Neural cell (in vitro differentiated cells): ENCODE measurements at regions not wholly inside any gene's neighbourhood (a gene's known extent, or its start where the extent isn't known, plus 50 kb on each side); places are given as distances from the start of the nearest gene placed in this dataset.

Source experiments
- H2AFZ ChIP-seq: fragments of 200-600, 300-800 bp; sonication (generic), shearing (Covaris generic); 2 replicates; pipeline ENCODE4 v1.6.0; 2014; ENCODE audit warnings: low read depth, mild to moderate bottlenecking, antibody characterized with exemption, low read length, moderate library complexity
- H3F3A ChIP-seq: fragments of 200-600 bp; shearing (Covaris generic); 2 replicates; pipeline ENCODE4 v1.6.1; 2016; ENCODE audit warnings: mild to moderate bottlenecking, moderate library complexity, mixed read lengths, antibody characterized with exemption, low read length; ENCODE audit not compliant: insufficient read depth, poor library complexity, severe bottlenecking
- H3K27ac ChIP-seq: fragments of 200-600, 300-800 bp; sonication (generic), shearing (Covaris generic); 2 replicates; pipeline ENCODE4 v1.5.1; 2014; ENCODE audit warnings: mild to moderate bottlenecking, low read length, moderate library complexity
- H3K27me3 ChIP-seq: fragments of 300-800, 200-600 bp; sonication (generic), shearing (Covaris generic); 2 replicates; pipeline ENCODE4 v1.6.0; 2014; ENCODE audit warnings: mild to moderate bottlenecking, low read depth, low read length, moderate library complexity; ENCODE audit not compliant: insufficient read depth
- H3K36me3 ChIP-seq: fragments of 300-800, 200-600 bp; sonication (generic), shearing (Covaris generic); 2 replicates; pipeline ENCODE4 v1.5.1; 2014; ENCODE audit warnings: mild to moderate bottlenecking, antibody characterized with exemption, low read length, moderate library complexity; ENCODE audit not compliant: insufficient read depth
- H3K4me2 ChIP-seq: fragments of 300-800, 200-600 bp; sonication (generic), shearing (Covaris generic); 2 replicates; pipeline ENCODE4 v1.6.0; 2014; ENCODE audit warnings: mild to moderate bottlenecking, low read length
- H3K4me3 ChIP-seq: fragments of 300-800, 200-600 bp; sonication (generic), shearing (Covaris generic); 2 replicates; pipeline ENCODE4 v1.5.1; 2014; ENCODE audit warnings: mild to moderate bottlenecking, low read length, moderate library complexity
- H3K79me2 ChIP-seq: fragments of 200-600 bp; shearing (Covaris generic); replicated peaks from 2 replicates; pipeline ENCODE4 v1.6.0; 2014; ENCODE audit warnings: mild to moderate bottlenecking, low read length, moderate library complexity; ENCODE audit not compliant: insufficient read depth
- H3K9ac ChIP-seq: fragments of 300-800, 200-600 bp; sonication (generic), shearing (Covaris generic); 2 replicates; pipeline ENCODE4 v1.6.1; 2016; ENCODE audit warnings: mild to moderate bottlenecking, low read length, mixed read lengths
- H3K9me2 ChIP-seq: fragments of 200-600 bp; shearing (Covaris generic); 2 replicates; pipeline ENCODE4 v1.6.1; 2016; ENCODE audit warnings: mild to moderate bottlenecking, low read length, mixed read lengths; ENCODE audit not compliant: insufficient read depth
- H3K9me3 ChIP-seq: fragments of 200-600, 300-800 bp; sonication (generic), shearing (Covaris generic); 2 replicates; pipeline ENCODE4 v1.6.1; 2016; ENCODE audit warnings: mild to moderate bottlenecking, mixed run types, low read length, moderate library complexity, mixed read lengths
- H4K20me1 ChIP-seq: fragments of 200-600 bp; shearing (Covaris generic); 2 replicates; pipeline ENCODE4 v1.6.1; 2016; ENCODE audit warnings: mild to moderate bottlenecking, mixed run types; ENCODE audit not compliant: insufficient read depth
- CTCF ChIP-seq: fragments of 450-650 bp; IDR thresholded peaks from 2 replicates; pipeline ENCODE4 v1.5.1; 2014; ENCODE audit warnings: antibody characterized with exemption, mild to moderate bottlenecking, moderate library complexity; ENCODE audit not compliant: poor library complexity, severe bottlenecking
- EP300 ChIP-seq: fragments of 450-650 bp; conservative IDR thresholded peaks from 2 replicates; pipeline ENCODE4 v1.6.1; 2014; ENCODE audit warnings: antibody characterized with exemption, mild to moderate bottlenecking, moderate library complexity; ENCODE audit not compliant: poor library complexity, severe bottlenecking
- EZH2 ChIP-seq: fragments of 200-600, 300-800 bp; shearing (Covaris generic), sonication (generic); IDR thresholded peaks from 2 replicates; pipeline ENCODE4 v1.6.1; 2014; ENCODE audit warnings: antibody characterized with exemption, low read length, borderline replicate concordance, mild to moderate bottlenecking; ENCODE audit not compliant: insufficient read depth, poor library complexity, severe bottlenecking
- MXI1 ChIP-seq: fragments of 450-650 bp; conservative IDR thresholded peaks from 2 replicates; pipeline ENCODE4 v1.6.1; 2014; ENCODE audit warnings: antibody characterized with exemption, mild to moderate bottlenecking; ENCODE audit not compliant: poor library complexity, severe bottlenecking
- POLR2AphosphoS5 ChIP-seq: IDR thresholded peaks from 2 replicates; pipeline ENCODE4 v1.6.1; 2012
- RAD21 ChIP-seq: fragments of 450-650 bp; conservative IDR thresholded peaks from 2 replicates; pipeline ENCODE4 v1.6.1; 2014; ENCODE audit warnings: antibody characterized with exemption, mild to moderate bottlenecking, moderate library complexity
- REST ChIP-seq: IDR thresholded peaks from 2 replicates; pipeline ENCODE4 v1.6.1; 2012; ENCODE audit warnings: borderline replicate concordance
- SMC3 ChIP-seq: fragments of 450-650 bp; conservative IDR thresholded peaks from 2 replicates; pipeline ENCODE4 v1.6.1; 2014; ENCODE audit warnings: antibody characterized with exemption, mild to moderate bottlenecking, moderate library complexity; ENCODE audit not compliant: poor library complexity
- TAF1 ChIP-seq: IDR thresholded peaks from 2 replicates; pipeline ENCODE4 v1.6.1; 2012; ENCODE audit warnings: low read depth

GRCh38 chr15:95584088-95584487 is 746.4 kb upstream of the NR2F2 start:
- Histone ChIP-seq H3K36me3 (no peaks in the 10 kb centered on the region), H3F3A (no peaks in the 10 kb centered on the region), H4K20me1 (no peaks in the 10 kb centered on the region), H3K27me3 (no peaks in the 10 kb centered on the region), H3K4me3 (no peak overlapping the region), H3K79me2 (no peaks in the 10 kb centered on the region), H3K27ac (no peak overlapping the region), H2AFZ (no peak overlapping the region), H3K9me3 (no peaks in the 10 kb centered on the region), H3K9ac (no peak overlapping the region), H3K4me2 (no peak overlapping the region), H3K9me2 (no peaks in the 10 kb centered on the region)
- TF ChIP-seq TAF1 = no peak
- no peak for TF ChIP-seq REST
- no peak for TF ChIP-seq SMC3
- TF ChIP-seq MXI1 = no peak
- TF ChIP-seq EP300 = no peak
- no peak for TF ChIP-seq RAD21
- no peak for TF ChIP-seq CTCF
- no peak for TF ChIP-seq EZH2
- no peak for TF ChIP-seq POLR2AphosphoS5

GRCh38 chr15:95588056-95588455 is 742.4 kb upstream of the NR2F2 start:
- Histone ChIP-seq H3K9me2 (no peaks in the 10 kb centered on the region), H3K9ac (no peak overlapping the region), H3K27ac (no peak overlapping the region), H3K36me3 (no peaks in the 10 kb centered on the region), H2AFZ (no peak overlapping the region), H3K4me3 (no peak overlapping the region), H3K79me2 (no peaks in the 10 kb centered on the region), H3K27me3 (no peaks in the 10 kb centered on the region), H3K9me3 (no peaks in the 10 kb centered on the region), H4K20me1 (no peaks in the 10 kb centered on the region), H3F3A (no peaks in the 10 kb centered on the region), H3K4me2 (no peak overlapping the region)
- TF ChIP-seq RAD21 = no peak

GRCh38 chr15:95590533-95591044 is 739.9 kb upstream of the NR2F2 start:
- no peak overlapping the region for H3K4me3 ChIP-seq
- TF ChIP-seq EZH2 (no peak), POLR2AphosphoS5 (no peak), CTCF (no peak), TAF1 (no peak), MXI1 (no peak), REST (no peak), RAD21 (no peak), SMC3 (no peak), EP300 (no peak)
- no peak overlapping the region for H3K4me2 ChIP-seq
- H3K79me2 ChIP-seq = no peaks in the 10 kb centered on the region
- no peaks in the 10 kb centered on the region for H3K36me3 ChIP-seq
- no peaks in the 10 kb centered on the region for H4K20me1 ChIP-seq
- no peak overlapping the region for H3K9ac ChIP-seq
- no peaks in the 10 kb centered on the region for H3K9me2 ChIP-seq
- H3F3A ChIP-seq = no peaks in the 10 kb centered on the region
- no peak overlapping the region for H3K27ac ChIP-seq
- H3K27me3 ChIP-seq = no peaks in the 10 kb centered on the region
- no peaks in the 10 kb centered on the region for H3K9me3 ChIP-seq
- no peak overlapping the region for H2AFZ ChIP-seq
